Mucosa of rectum (tissue), 2 donors: ENCODE measurements at regions not wholly inside any gene's neighbourhood (a gene's known extent, or its start where the extent isn't known, plus 50 kb on each side); places are given as distances from the start of the nearest gene placed in this dataset.

ENCODE experiments used
- H3K27ac ChIP-seq, 2 donors: one replicate each; pipeline ENCODE4 v1.7.0; 2013; ENCODE audit warnings: inconsistent platforms in 2 of 2, low read depth in 2 of 2, low read length in 2 of 2
- H3K27me3 ChIP-seq, 2 donors: one replicate each; pipeline ENCODE4 v1.7.0; 2013; ENCODE audit warnings: low read length in 2 of 2; ENCODE audit not compliant: control insufficient read depth in 2 of 2, insufficient read depth in 2 of 2
- H3K36me3 ChIP-seq, 2 donors: one replicate each; pipeline ENCODE4 v1.7.0; 2013; ENCODE audit warnings: low read length in 2 of 2; ENCODE audit not compliant: control insufficient read depth in 2 of 2, insufficient read depth in 2 of 2
- H3K4me1 ChIP-seq, 2 donors: one replicate each; pipeline ENCODE4 v1.7.0; 2013; ENCODE audit warnings: low read length in 2 of 2, mild to moderate bottlenecking in 1 of 2; ENCODE audit not compliant: control insufficient read depth in 2 of 2, insufficient read depth in 2 of 2
- H3K4me3 ChIP-seq, 2 donors: one replicate each; pipeline ENCODE4 v1.7.0; 2013; ENCODE audit warnings: low read length in 2 of 2
- H3K9ac ChIP-seq, 2 donors: one replicate each; pipeline ENCODE4 v1.7.0; 2013; ENCODE audit warnings: low read length in 2 of 2, low read depth in 1 of 2, mild to moderate bottlenecking in 1 of 2
- H3K9me3 ChIP-seq, 2 donors: one replicate each; pipeline ENCODE4 v1.7.0; 2013; ENCODE audit warnings: low read length in 2 of 2; ENCODE audit not compliant: control insufficient read depth in 2 of 2
- donor health status: healthy.
- donor health status: Normal muscosa, but diverticular disease.

DNA sequence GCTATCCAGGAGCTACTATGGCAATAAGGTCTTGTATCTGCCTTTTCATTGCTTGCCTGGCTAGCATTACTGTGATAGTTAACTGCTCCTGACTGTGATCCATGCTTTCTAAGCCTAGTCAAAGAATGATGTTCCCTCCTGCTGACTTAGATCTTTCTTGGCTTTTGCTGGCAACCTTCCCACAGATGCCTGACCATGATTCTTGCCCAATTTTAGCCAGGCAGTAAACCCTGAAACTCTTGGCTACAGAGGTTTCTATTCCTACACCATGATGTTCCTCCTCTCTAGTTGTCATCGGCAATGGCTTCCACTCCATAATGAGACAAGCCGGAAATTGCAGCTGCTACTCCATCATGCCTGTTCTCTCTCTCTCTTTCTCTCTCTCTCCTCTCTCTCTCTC is 238.1 kb downstream of the HAO1 start:
- Histone ChIP-seq H3K4me1 (no peaks in the 10 kb centered on the region), H3K36me3 (no peaks in the 10 kb centered on the region), H3K27me3 (no peaks in the 10 kb centered on the region), H3K4me3 (no peak overlapping the region), H3K27ac (no peak overlapping the region), H3K9me3 (no peaks in the 10 kb centered on the region), H3K9ac (no peak overlapping the region)

DNA sequence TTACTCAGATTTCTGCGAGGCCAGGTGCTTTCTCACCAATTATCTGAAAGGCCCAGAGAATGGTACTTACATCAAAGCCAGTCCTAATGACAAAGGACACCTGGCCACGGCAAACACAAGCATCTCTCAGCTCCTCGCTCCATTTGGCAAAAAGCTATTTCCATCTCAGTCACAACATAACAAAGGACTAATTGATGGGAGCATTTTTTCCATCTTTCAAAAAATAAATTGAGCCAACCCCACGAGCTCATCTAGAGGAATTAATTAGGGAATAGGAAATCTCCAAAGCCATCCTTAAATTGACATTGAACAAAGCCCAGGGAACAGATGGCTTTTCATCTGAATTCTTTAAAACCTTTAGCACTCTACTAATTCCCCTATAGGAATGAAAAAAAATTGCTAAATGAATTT is 236.7 kb downstream of the HAO1 start:
- Histone ChIP-seq H3K4me3 (no peak overlapping the region), H3K9me3 (no peaks in the 10 kb centered on the region), H3K27ac (no peak overlapping the region), H3K27me3 (no peaks in the 10 kb centered on the region), H3K36me3 (no peaks in the 10 kb centered on the region), H3K9ac (no peak overlapping the region), H3K4me1 (no peaks in the 10 kb centered on the region)

GRCh38 chr20:7703996-7704395 is 236.3 kb downstream of the HAO1 start:
- no peaks in the 10 kb centered on the region for H3K9me3 ChIP-seq
- H3K4me3 ChIP-seq, result no peak overlapping the region
- H3K27me3 ChIP-seq, result no peaks in the 10 kb centered on the region
- H3K9ac ChIP-seq, result no peak overlapping the region
- no peaks in the 10 kb centered on the region for H3K36me3 ChIP-seq
- no peaks in the 10 kb centered on the region for H3K4me1 ChIP-seq
- no peak overlapping the region for H3K27ac ChIP-seq

DNA sequence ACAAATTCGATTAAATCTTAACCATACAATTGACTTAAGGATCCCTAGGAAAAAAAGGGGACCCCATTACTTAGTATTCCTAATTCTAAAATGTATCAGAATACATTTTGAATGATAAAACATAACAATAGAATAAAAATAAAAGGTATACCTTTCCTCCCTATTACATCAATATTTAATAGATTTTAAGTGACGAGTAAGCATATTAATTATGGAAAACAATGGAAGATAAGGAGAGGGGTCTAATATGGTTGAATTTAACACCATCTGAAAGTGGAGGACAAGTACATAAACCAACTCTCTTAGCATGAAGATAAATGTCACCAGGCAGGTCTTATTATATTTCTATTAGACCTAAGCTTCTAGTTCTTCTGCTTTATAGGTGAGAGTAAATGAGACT is 232.1 kb downstream of the HAO1 start:
- Histone ChIP-seq H3K27me3 (no peaks in the 10 kb centered on the region), H3K4me1 (no peaks in the 10 kb centered on the region), H3K9ac (no peak overlapping the region), H3K27ac (no peak overlapping the region), H3K36me3 (no peaks in the 10 kb centered on the region), H3K4me3 (no peak overlapping the region), H3K9me3 (no peaks in the 10 kb centered on the region)

DNA sequence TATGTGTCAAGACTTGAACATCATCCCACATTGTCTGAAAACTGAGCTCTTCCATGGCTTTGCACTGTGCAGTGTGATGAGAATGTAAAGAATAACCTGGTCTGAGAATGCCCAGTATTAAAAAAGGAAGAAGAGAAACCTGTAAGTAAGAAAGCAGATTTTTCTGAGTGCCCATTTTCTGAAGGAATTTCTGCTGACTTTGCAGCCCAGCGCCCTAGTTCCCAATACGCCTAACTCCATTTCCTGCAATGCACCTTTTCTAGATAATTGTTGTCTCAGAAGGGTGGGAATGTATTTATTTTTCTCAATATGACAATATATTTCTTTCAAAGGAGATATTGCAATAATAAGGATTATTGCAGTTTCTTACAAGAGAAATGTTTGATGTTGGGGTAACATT is 231.5 kb downstream of the HAO1 start:
- H3K27me3 ChIP-seq, result no peaks in the 10 kb centered on the region
- no peak overlapping the region for H3K9ac ChIP-seq

GRCh38 chr20:7710440-7710839 is 229.8 kb downstream of the HAO1 start:
- H3K27me3 ChIP-seq, result no peaks in the 10 kb centered on the region
- no peaks in the 10 kb centered on the region for H3K4me1 ChIP-seq
- no peak overlapping the region for H3K4me3 ChIP-seq
- H3K36me3 ChIP-seq, result no peaks in the 10 kb centered on the region
- H3K9me3 ChIP-seq, result no peaks in the 10 kb centered on the region
- H3K27ac ChIP-seq, result no peak overlapping the region
- H3K9ac ChIP-seq, result no peak overlapping the region

More for the DNA sequence above, 231.5 kb downstream of the HAO1 start:
- Histone ChIP-seq H3K36me3 (no peaks in the 10 kb centered on the region), H3K9me3 (no peaks in the 10 kb centered on the region), H3K4me1 (no peaks in the 10 kb centered on the region), H3K27ac (no peak overlapping the region), H3K4me3 (no peak overlapping the region)

GRCh38 chr20:7712661-7713060 is 227.6 kb downstream of the HAO1 start:
- Histone ChIP-seq H3K27ac (no peak overlapping the region), H3K9ac (no peak overlapping the region), H3K27me3 (no peaks in the 10 kb centered on the region), H3K4me3 (no peak overlapping the region), H3K4me1 (no peaks in the 10 kb centered on the region), H3K9me3 (no peaks in the 10 kb centered on the region), H3K36me3 (no peaks in the 10 kb centered on the region)

DNA sequence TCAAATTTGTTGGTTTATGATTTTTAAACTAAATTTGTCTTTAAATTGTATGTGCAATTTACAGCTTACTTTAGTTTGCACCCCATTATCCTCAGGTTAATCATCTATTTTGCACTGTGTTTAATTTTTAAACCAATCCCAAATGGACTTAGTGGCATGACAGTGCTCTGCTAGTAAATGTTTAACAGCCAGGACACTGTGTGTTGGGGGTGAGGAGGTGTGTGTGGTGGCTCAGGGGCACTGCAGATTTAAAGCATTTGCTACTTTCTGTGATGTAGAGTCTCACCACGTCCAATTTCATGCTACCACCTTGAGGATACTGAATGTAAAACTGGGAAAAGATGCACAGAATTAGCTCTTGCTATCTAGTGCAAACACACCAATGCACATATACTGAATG is 225.7 kb downstream of the HAO1 start:
- no peak overlapping the region for H3K4me3 ChIP-seq
- H3K36me3 ChIP-seq, result no peaks in the 10 kb centered on the region
- H3K9me3 ChIP-seq, result no peaks in the 10 kb centered on the region
- no peak overlapping the region for H3K9ac ChIP-seq
- no peak overlapping the region for H3K27ac ChIP-seq
- no peaks in the 10 kb centered on the region for H3K27me3 ChIP-seq
- H3K4me1 ChIP-seq, result no peaks in the 10 kb centered on the region

GRCh38 chr20:7716286-7716972 is 223.8 kb downstream of the HAO1 start:
- no peaks in the 10 kb centered on the region for H3K36me3 ChIP-seq
- H3K27me3 ChIP-seq, result no peaks in the 10 kb centered on the region
- H3K9ac ChIP-seq, result no peak overlapping the region
- H3K4me1 ChIP-seq, result no peaks in the 10 kb centered on the region
- H3K27ac ChIP-seq, result no peak overlapping the region
- no peak overlapping the region for H3K4me3 ChIP-seq
- no peaks in the 10 kb centered on the region for H3K9me3 ChIP-seq

GRCh38 chr20:7722564-7722963 is 217.7 kb downstream of the HAO1 start:
- Histone ChIP-seq H3K4me1 (no peaks in the 10 kb centered on the region), H3K4me3 (no peak overlapping the region), H3K9me3 (no peaks in the 10 kb centered on the region), H3K27ac (no peak overlapping the region), H3K27me3 (no peaks in the 10 kb centered on the region), H3K9ac (no peak overlapping the region), H3K36me3 (no peaks in the 10 kb centered on the region)

GRCh38 chr20:7723284-7723683 is 217.0 kb downstream of the HAO1 start:
- Histone ChIP-seq H3K4me1 (no peaks in the 10 kb centered on the region), H3K27me3 (no peaks in the 10 kb centered on the region), H3K4me3 (no peak overlapping the region), H3K36me3 (no peaks in the 10 kb centered on the region), H3K27ac (no peak overlapping the region), H3K9ac (no peak overlapping the region), H3K9me3 (no peaks in the 10 kb centered on the region)
